Type B pancreatic cell (in vitro differentiated cells): ENCODE measurements at regions not wholly inside any gene's neighbourhood (a gene's known extent, or its start where the extent isn't known, plus 50 kb on each side); places are given as distances from the start of the nearest gene placed in this dataset.

Experiments
- DNase-seq: peaks from one replicate; pipeline ENCODE4 v3.0.0; 2021; ENCODE audit warnings: mixed read lengths; ENCODE audit not compliant: unreplicated experiment; ENCODE audit errors: extremely low spot score
- H3K27ac Mint-ChIP-seq: 2 replicates; pipeline ENCODE4 v1.8.0; 2021; ENCODE audit warnings: mild to moderate bottlenecking, mixed read lengths
- H3K27me3 Mint-ChIP-seq: 2 replicates; pipeline ENCODE4 v1.8.0; 2021; ENCODE audit warnings: mixed read lengths
- H3K36me3 Mint-ChIP-seq: 2 replicates; pipeline ENCODE4 v1.8.0; 2021; ENCODE audit warnings: mixed read lengths
- H3K4me1 Mint-ChIP-seq: one replicate; pipeline ENCODE4 v1.8.0; 2021; ENCODE audit warnings: mixed read lengths; ENCODE audit not compliant: unreplicated experiment
- H3K4me3 Mint-ChIP-seq: 2 replicates; pipeline ENCODE4 v1.8.0; 2021; ENCODE audit warnings: mild to moderate bottlenecking, mixed read lengths
- H3K9me3 Mint-ChIP-seq: 2 replicates; pipeline ENCODE4 v1.8.0; 2021; ENCODE audit warnings: mixed read lengths
- CTCF ChIP-seq: fragments of 200-600 bp; sonication (generic); conservative IDR thresholded peaks from 2 replicates; pipeline ENCODE4 v1.5.0; 2021; ENCODE audit warnings: antibody characterized with exemption, mild to moderate bottlenecking

GRCh38 chr3:181362378-181362777 lies 349.3 kb upstream of the SOX2 start:
- Mint-ChIP-seq H3K4me3 (no peak overlapping the region), H3K36me3 (no peaks in the 10 kb centered on the region), H3K27me3 (no peaks in the 10 kb centered on the region), H3K4me1 (no peaks in the 10 kb centered on the region), H3K27ac (no peak overlapping the region), H3K9me3 (no peaks in the 10 kb centered on the region)
- no peak for DNase-seq
- no peak for TF ChIP-seq CTCF

- H3K4me1 Mint-ChIP-seq = no peaks in the 10 kb centered on the region
- no peaks in the 10 kb centered on the region for H3K9me3 Mint-ChIP-seq
- DNase-seq = no peak
- TF ChIP-seq CTCF = no peak
- peaks cover 9% of the 10 kb centered on the region for H3K27me3 Mint-ChIP-seq
- no peak overlapping the region for H3K27ac Mint-ChIP-seq
- no peaks in the 10 kb centered on the region for H3K36me3 Mint-ChIP-seq
- H3K4me3 Mint-ChIP-seq = no peak overlapping the region
Observed at GRCh38 chr3:181358562-181358961, 353.2 kb upstream of the SOX2 start.

DNA sequence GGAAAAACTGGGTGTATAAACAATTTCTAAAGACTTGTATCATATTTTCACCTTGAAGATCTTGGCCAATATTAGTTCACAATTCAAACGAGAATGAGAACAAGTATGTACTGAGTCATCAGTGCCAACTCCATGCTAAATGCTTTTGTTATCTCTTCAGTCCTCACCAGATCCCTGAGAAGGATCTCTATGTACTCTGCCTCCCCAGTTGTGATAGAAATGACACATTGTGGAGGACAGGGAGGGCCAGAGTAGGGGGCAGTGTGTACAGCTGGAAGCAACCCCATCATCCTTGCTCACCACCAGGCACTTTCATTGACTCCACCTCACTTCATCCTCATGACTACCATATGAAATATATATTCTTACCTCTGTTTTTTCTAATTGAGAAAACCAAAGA lies 353.7 kb upstream of the SOX2 start:
- Mint-ChIP-seq H3K27ac (no peak overlapping the region), H3K9me3 (no peaks in the 10 kb centered on the region), H3K4me1 (no peaks in the 10 kb centered on the region), H3K4me3 (no peak overlapping the region), H3K36me3 (no peaks in the 10 kb centered on the region), H3K27me3 (peaks cover 9% of the 10 kb centered on the region)
- TF ChIP-seq CTCF = no peak
- DNase-seq = no peak

DNA sequence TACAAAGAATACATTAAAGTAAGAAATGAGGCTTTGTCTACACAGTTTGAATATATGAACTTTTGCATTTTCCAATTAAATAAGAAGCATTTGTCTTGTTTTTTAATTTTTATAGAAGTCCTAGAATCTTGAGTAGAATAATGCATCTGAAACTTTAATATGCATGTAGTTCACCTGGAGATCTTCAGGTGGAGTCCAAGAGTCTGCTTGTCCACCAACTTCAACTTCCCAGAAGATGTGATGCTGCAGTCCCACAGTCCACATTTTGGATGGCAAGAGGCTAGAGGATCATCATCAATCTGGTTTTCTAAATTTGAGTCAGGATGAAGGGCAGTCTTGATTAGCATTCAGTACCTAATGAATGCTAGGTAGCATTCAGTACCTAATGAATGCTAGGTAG lies 357.6 kb upstream of the SOX2 start:
- Mint-ChIP-seq H3K36me3 (no peaks in the 10 kb centered on the region), H3K9me3 (no peaks in the 10 kb centered on the region), H3K27ac (no peak overlapping the region), H3K27me3 (peaks cover 9% of the 10 kb centered on the region), H3K4me1 (no peaks in the 10 kb centered on the region), H3K4me3 (no peak overlapping the region)
- no peak for TF ChIP-seq CTCF
- DNase-seq = no peak

DNA sequence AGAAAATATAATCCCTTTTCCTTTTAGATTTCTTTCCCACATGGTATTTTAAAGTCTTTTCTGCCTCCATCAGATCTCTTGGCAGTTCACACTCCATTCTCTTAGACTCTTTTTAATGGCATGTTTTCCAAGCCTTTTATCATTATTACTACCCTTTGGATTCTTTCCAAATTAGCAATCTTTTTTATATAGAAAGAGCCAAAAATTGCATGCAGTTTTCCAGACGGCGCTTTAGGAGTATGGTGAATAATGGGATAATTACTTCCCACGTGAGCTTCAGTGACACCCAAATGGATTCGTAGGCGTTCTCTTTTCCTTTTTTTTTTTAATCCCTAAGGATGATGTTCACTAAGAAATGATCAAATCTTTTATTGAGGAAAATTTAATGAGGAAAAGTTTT lies 354.8 kb upstream of the DNAJC19 start:
- H3K4me3 Mint-ChIP-seq = no peak overlapping the region
- H3K9me3 Mint-ChIP-seq = no peaks in the 10 kb centered on the region
- DNase-seq = no peak
- TF ChIP-seq CTCF = no peak
- H3K27ac Mint-ChIP-seq = no peak overlapping the region
- no peaks in the 10 kb centered on the region for H3K36me3 Mint-ChIP-seq
- H3K4me1 Mint-ChIP-seq = no peaks in the 10 kb centered on the region
- no peaks in the 10 kb centered on the region for H3K27me3 Mint-ChIP-seq

DNA sequence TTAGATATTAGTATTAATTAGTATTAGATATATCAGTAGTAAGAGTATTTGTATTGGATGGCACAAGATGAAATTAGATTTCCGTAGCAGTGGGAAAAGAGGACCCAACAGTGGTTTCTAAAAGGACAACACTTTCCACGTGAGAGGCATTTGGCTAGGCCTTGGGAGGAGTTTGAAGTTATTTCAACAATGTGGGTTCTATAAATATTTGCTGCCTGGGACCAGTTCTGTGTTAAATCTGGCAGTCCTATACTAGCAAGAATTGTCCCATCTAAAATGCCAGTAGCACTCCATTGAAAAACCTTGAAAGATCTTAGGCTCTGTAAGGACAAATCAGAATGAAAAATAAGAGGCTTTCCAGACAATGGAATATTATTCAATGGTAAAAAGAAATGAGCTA lies 347.1 kb upstream of the DNAJC19 start:
- no peaks in the 10 kb centered on the region for H3K36me3 Mint-ChIP-seq
- TF ChIP-seq CTCF = no peak
- H3K4me3 Mint-ChIP-seq = no peak overlapping the region
- no peaks in the 10 kb centered on the region for H3K4me1 Mint-ChIP-seq
- no peaks in the 10 kb centered on the region for H3K9me3 Mint-ChIP-seq
- DNase-seq = no peak
- H3K27me3 Mint-ChIP-seq = peaks cover 12% of the 10 kb centered on the region
- H3K27ac Mint-ChIP-seq = no peak overlapping the region
